GM12878 (cell line): ENCODE measurements at regions not wholly inside any gene's neighbourhood (a gene's known extent, or its start where the extent isn't known, plus 50 kb on each side); places are given as distances from the start of the nearest gene placed in this dataset.

Source experiments
- ATAC-seq: fragments of 200-7000 bp; cut with Tn5 transposase; 3 replicates; pipeline ENCODE4 v1.9.1; 2020; ENCODE audit warnings: mild to moderate bottlenecking, moderate library complexity
- BruUV-seq: library from RNA; stranded (reverse); fragments of 400-500 nt; replicated peaks from 2 replicates; lab custom pipeline; 2021; lab: Mats Ljungman, UMichigan
- CTCF ChIA-PET: fragments of 300-600 bp; sonication (Branson Sonifier 250); formaldehyde crosslinking; extraction: SDS; loops from one replicate; lab custom pipeline; 2021; ENCODE audit warnings: inconsistent platforms; lab: Yijun Ruan, JAX
- POLR2A ChIA-PET: fragments of 350-600 bp; formaldehyde crosslinking; extraction: SDS; loops from one replicate; lab custom pipeline; 2021; ENCODE audit warnings: inconsistent platforms; lab: Charles Lee
- RAD21 ChIA-PET: fragments of 300-600 bp; sonication (Branson Sonifier 250); formaldehyde crosslinking; loops from one replicate; lab custom pipeline; 2023; ENCODE audit warnings: antibody characterized with exemption; ENCODE audit not compliant: unreplicated experiment; lab: Charles Lee
- SMC1A ChIA-PET: fragments of 300-600 bp; sonication (Branson Sonifier 250); formaldehyde crosslinking; loops from one replicate; lab custom pipeline; 2023; ENCODE audit not compliant: unreplicated experiment, uncharacterized antibody; lab: Charles Lee
- DNase-seq: peaks from one replicate; pipeline ENCODE4 v3.0.0-alpha.2; 2011; ENCODE audit warnings: low read depth, low spot score
- FAIRE-seq: peaks from 3 replicates; lab custom pipeline; 2011; peaks lifted over from hg19 to GRCh38; lab: Jason Lieb, UNC
- H2AFZ ChIP-seq: 2 replicates; pipeline ENCODE4 v1.6.0; 2011; ENCODE audit warnings: low read depth, low read length, control low read depth; ENCODE audit not compliant: control insufficient read depth
- H3K27ac ChIP-seq: 2 replicates; pipeline ENCODE4 v1.5.1; 2011; ENCODE audit warnings: control low read depth; ENCODE audit not compliant: control insufficient read depth, insufficient read depth
- H3K27me3 ChIP-seq, 2 experiments: replicated peaks in 1 of 2; 2 replicates each; pipeline versions ENCODE4 v1.6.0 to v1.6.1; 2011; ENCODE audit warnings: low read length in 1 of 2; ENCODE audit not compliant: control insufficient read depth in 2 of 2, insufficient read depth in 2 of 2
- H3K36me3 ChIP-seq, 2 experiments: 2 replicates each; pipeline ENCODE4 v1.5.1; 2011; ENCODE audit warnings: low read length in 1 of 2; ENCODE audit not compliant: control insufficient read depth in 2 of 2, insufficient read depth in 2 of 2
- H3K4me1 ChIP-seq: 2 replicates; pipeline ENCODE4 v1.6.1; 2011; ENCODE audit warnings: mild to moderate bottlenecking, low read length, moderate library complexity, mixed read lengths; ENCODE audit not compliant: control insufficient read depth, insufficient read depth
- H3K4me2 ChIP-seq: 2 replicates; pipeline ENCODE4 v1.6.0; 2011; ENCODE audit warnings: control low read depth; ENCODE audit not compliant: control insufficient read depth, insufficient read depth
- H3K4me3 ChIP-seq: fragments of 200-600 bp; sonication (generic); 2 replicates; pipeline ENCODE4 v1.5.1; 2016
- H3K79me2 ChIP-seq: 2 replicates; pipeline ENCODE4 v1.6.0; 2011; ENCODE audit warnings: low read length; ENCODE audit not compliant: control insufficient read depth, insufficient read depth
- H3K9ac ChIP-seq: 2 replicates; pipeline ENCODE4 v1.8.0; 2011; ENCODE audit warnings: low read length, control low read depth, mixed read lengths; ENCODE audit not compliant: control insufficient read depth, insufficient read depth
- H3K9me3 ChIP-seq: replicated peaks from 3 replicates; pipeline ENCODE4 v1.5.1; 2011; ENCODE audit warnings: mild to moderate bottlenecking, low read length; ENCODE audit not compliant: control insufficient read depth, insufficient read depth
- H4K20me1 ChIP-seq: 2 replicates; pipeline ENCODE4 v1.6.0; 2011; ENCODE audit not compliant: control insufficient read depth, insufficient read depth
- E2F4 ChIP-seq: IDR thresholded peaks from 2 replicates; pipeline ENCODE4 v1.6.1; 2012; ENCODE audit warnings: low read depth, low read length, improper control_type of control experiment
- FOXM1 ChIP-seq: IDR thresholded peaks from 2 replicates; pipeline ENCODE4 v1.6.1; 2012; ENCODE audit warnings: low read depth, mild to moderate bottlenecking, inconsistent platforms, low read length, moderate library complexity
- HCFC1 ChIP-seq: fragments of 150-350 bp; IDR thresholded peaks from 2 replicates; pipeline ENCODE4 v1.6.1; 2014; ENCODE audit warnings: low read length
- IKZF2 ChIP-seq, 2 experiments: fragments of 450-650 bp; IDR thresholded peaks; 2 replicates each; pipeline ENCODE4 v1.6.1; 2017; ENCODE audit warnings: mild to moderate bottlenecking in 2 of 2, moderate library complexity in 2 of 2
- JUND ChIP-seq: IDR thresholded peaks from 2 replicates; pipeline ENCODE4 v1.6.1; 2012; ENCODE audit warnings: low read depth, mild to moderate bottlenecking, low read length, improper control_type of control experiment, moderate library complexity
- MTA3 ChIP-seq: IDR thresholded peaks from 2 replicates; pipeline ENCODE4 v1.6.1; 2012; ENCODE audit warnings: low read length, inconsistent platforms, borderline replicate concordance
- PAX5 ChIP-seq: IDR thresholded peaks from 2 replicates; pipeline ENCODE4 v1.6.1; 2011; ENCODE audit warnings: low read depth, low read length, borderline replicate concordance
- PML ChIP-seq: IDR thresholded peaks from 2 replicates; pipeline ENCODE4 v1.6.1; 2012; ENCODE audit warnings: low read length, inconsistent platforms
- POLR2A ChIP-seq: IDR thresholded peaks from 2 replicates; pipeline ENCODE4 v1.6.1; 2011; ENCODE audit warnings: low read depth, mild to moderate bottlenecking, low read length
- SRF ChIP-seq, 2 experiments: IDR thresholded peaks; 2 replicates each; pipeline ENCODE4 v1.6.1; 2011; ENCODE audit warnings: low read depth in 2 of 2, low read length in 2 of 2, mild to moderate bottlenecking in 1 of 2, moderate library complexity in 1 of 2
- YBX1 ChIP-seq: fragments of 450-650 bp; IDR thresholded peaks from 2 replicates; pipeline ENCODE4 v1.6.1; 2016; ENCODE audit warnings: antibody characterized with exemption
- WGBS: methylation state at CpG from one replicate; pipeline ENCODE4 v1.1.6; 2016; ENCODE audit warnings: low lambda C conversion rate; ENCODE audit not compliant: insufficient replicate concordance, insufficient coverage; ENCODE audit errors: missing lambda C conversion rate; 5-methylcytosine and 5-hydroxymethylcytosine counted together
- in situ Hi-C: fragments of 300-500 bp; cut with MboI; formaldehyde crosslinking; loops from 9 replicates; pipeline ENCODE4 v1.14.3; 2018; ENCODE audit warnings: mixed read lengths
- intact Hi-C: fragments of 100-400 bp; cut with micrococcal nuclease; formaldehyde crosslinking; loops from one replicate; pipeline ENCODE4 v1.14.2; 2022; ENCODE audit not compliant: unreplicated experiment
- TF ChIP-seq, protein P1 (sequence below): IDR thresholded peaks from 2 replicates; pipeline ENCODE4 v1.6.1; 2012; ENCODE audit warnings: low read depth, low read length, improper control_type of control experiment
- TF ChIP-seq, protein P2 (sequence below), 3 experiments: IDR thresholded peaks in 2 of 3; conservative IDR thresholded peaks in 1 of 3; 2 replicates each; pipeline ENCODE4 v1.5.1; 2011; ENCODE audit warnings: low read depth in 3 of 3, low read length in 3 of 3, mild to moderate bottlenecking in 3 of 3, control low read depth in 2 of 3, moderate library complexity in 2 of 3, inconsistent platforms in 1 of 3, mixed read lengths in 1 of 3; ENCODE audit not compliant: control insufficient read depth in 2 of 3, insufficient read depth in 1 of 3; ENCODE audit errors: extremely low read depth in 1 of 3

DNA sequence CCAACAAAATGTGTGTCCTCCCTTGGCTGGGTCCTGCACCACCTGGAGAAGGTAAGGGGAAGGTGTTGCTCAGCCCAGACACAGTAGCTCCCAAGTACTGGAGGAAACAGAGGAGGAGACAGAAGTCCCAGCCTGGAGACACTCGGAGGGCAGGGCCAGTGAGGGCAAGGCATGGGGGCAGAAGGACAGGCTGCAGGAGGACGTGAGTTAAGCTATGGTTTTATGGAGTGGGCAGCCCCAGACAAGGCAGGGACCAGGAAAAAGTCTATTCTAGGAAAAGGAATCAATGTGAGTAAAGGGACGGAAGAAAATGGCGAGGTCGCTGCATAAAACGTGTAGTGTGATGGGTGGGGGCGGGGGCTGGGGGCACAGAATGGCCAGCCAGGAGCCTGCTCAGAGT is 210.1 kb upstream of the DIO3 start:
- Histone ChIP-seq H3K4me3 (no peak overlapping the region), H3K79me2 (no peaks in the 10 kb centered on the region), H3K27ac (no peak overlapping the region), H3K9me3 (no peaks in the 10 kb centered on the region; the same call in 2 of the 3 replicates), H3K9ac (no peak overlapping the region), H3K36me3 (no peaks in the 10 kb centered on the region), H3K27me3 (no peaks in the 10 kb centered on the region), H3K4me1 (no peaks in the 10 kb centered on the region), H2AFZ (no peak overlapping the region), H3K4me2 (no peak overlapping the region), H4K20me1 (no peaks in the 10 kb centered on the region)
- ChIA-PET POLR2A (no interaction called here), SMC1A (no interaction called here), CTCF (no interaction called here), RAD21 (no interaction called here)
- in situ Hi-C loops (no loop called here), intact Hi-C loops (no loop called here)
- no TSS peak for BruUV-seq
- TF ChIP-seq PML: no peak
- no peak for TF ChIP-seq SRF (IDR thresholded peaks at IDR 0.05; ENCODE audit: low read depth in 2 of 2, low read length in 2 of 2)
- no peak for TF ChIP-seq MTA3
- no peak for TF ChIP-seq E2F4
- TF ChIP-seq FOXM1: no peak
- TF ChIP-seq IKZF2 (IDR thresholded peaks at IDR 0.05): no peak
- TF ChIP-seq YBX1: no peak
- TF ChIP-seq PAX5: no peak
- no peak for TF ChIP-seq HCFC1
- no peak for TF ChIP-seq POLR2A
- TF ChIP-seq JUND: no peak
- TF ChIP-seq, protein P1, sequence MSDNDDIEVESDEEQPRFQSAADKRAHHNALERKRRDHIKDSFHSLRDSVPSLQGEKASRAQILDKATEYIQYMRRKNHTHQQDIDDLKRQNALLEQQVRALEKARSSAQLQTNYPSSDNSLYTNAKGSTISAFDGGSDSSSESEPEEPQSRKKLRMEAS: no peak
- TF ChIP-seq, protein P2, sequence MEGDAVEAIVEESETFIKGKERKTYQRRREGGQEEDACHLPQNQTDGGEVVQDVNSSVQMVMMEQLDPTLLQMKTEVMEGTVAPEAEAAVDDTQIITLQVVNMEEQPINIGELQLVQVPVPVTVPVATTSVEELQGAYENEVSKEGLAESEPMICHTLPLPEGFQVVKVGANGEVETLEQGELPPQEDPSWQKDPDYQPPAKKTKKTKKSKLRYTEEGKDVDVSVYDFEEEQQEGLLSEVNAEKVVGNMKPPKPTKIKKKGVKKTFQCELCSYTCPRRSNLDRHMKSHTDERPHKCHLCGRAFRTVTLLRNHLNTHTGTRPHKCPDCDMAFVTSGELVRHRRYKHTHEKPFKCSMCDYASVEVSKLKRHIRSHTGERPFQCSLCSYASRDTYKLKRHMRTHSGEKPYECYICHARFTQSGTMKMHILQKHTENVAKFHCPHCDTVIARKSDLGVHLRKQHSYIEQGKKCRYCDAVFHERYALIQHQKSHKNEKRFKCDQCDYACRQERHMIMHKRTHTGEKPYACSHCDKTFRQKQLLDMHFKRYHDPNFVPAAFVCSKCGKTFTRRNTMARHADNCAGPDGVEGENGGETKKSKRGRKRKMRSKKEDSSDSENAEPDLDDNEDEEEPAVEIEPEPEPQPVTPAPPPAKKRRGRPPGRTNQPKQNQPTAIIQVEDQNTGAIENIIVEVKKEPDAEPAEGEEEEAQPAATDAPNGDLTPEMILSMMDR (IDR thresholded peaks at IDR 0.05 in 2 of 3, conservative IDR thresholded peaks at IDR 0.05 in 1 of 3; ENCODE audit: control insufficient read depth in 2 of 3, extremely low read depth in 1 of 3, insufficient read depth in 1 of 3, low read depth in 3 of 3, low read length in 3 of 3): no peak
- no peak for FAIRE-seq
- WGBS: 26% methylated on average over 3 of the region's 7 CpGs
- no peak for ATAC-seq
- DNase-seq: no peak
